T-helper 2 cell treated with Interferon-gamma antibody and Interleukin-4, amounts not matched to agents 100 ng/mL and 5 ng/mL, for 36 hours (primary cell): ENCODE measurements at regions not wholly inside any gene's neighbourhood (a gene's known extent, or its start where the extent isn't known, plus 50 kb on each side); places are given as distances from the start of the nearest gene placed in this dataset.
"Not testable (repeated sequence)": the region's sequence is repeated elsewhere in the genome, so short reads cannot be mapped to it uniquely, and the experiment has no call there.

Source experiments
- intact Hi-C: fragments of 100-400 bp; cut with micrococcal nuclease; formaldehyde crosslinking; loops from one replicate; pipeline ENCODE4 v1.15.1; 2023

- intact Hi-C loops = no loop called here
Measured at GRCh38 chr19:30955112-30956104, 393.8 kb downstream of the TSHZ3 start.

GRCh38 chr19:30944276-30944932 is 404.8 kb downstream of the TSHZ3 start:
- intact Hi-C loops = not testable (repeated sequence)

DNA sequence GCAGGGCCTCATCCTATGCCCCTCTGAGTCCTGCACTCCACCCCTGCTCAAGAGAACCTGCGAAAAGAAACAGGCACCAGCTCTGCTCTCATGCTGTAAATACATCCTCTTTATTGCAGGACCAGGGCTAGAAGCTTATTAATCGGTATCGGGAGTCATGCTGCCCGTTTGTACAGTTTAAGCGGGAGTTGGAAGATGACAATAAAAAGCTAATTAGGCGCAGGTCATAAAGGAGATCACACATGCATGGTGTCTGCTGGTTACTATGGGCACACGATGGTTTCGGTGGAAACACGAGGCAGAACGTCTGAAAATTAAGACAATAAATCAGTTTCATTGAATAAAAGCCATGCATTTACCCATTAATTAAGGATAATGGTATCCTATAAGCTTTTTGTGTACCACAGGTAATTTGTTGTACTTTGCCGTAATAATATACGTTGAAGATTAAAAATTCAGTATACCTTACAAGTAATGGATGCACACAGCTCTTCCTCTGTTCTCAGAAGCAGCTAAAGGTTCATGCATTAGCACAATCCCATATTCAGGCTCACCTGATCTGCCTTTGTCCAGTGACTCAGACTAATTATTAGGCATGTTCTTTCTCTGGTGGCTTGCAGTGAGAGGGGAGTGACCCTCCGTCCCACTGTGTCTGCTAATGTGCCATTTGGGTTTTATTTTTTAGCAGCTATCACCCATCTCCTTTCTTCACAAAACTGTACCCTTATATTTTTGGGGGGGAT is 406.0 kb downstream of the TSHZ3 start:
- intact Hi-C loops = no loop called here

DNA sequence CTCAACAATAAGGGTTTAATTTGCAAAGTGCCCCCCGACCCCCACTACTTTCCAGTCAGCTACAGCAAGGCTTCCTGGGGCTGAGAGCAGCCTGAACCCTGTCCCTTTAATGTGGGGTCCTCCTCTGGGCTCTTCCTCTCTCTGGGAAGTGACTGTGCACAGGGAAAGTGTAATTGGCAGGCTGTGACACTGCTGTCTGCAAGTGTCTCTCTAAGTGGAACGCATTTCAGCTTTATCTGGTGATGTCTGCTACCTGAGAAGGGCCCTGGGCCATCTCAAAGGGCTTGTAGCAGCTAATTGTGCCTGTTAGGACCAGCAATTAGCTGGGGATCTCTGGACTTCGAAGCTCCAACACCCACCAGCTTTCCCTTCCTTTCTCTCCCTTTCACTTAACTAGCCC is 406.6 kb downstream of the TSHZ3 start:
- intact Hi-C loops = no loop called here

GRCh38 chr19:30941591-30941990 is 407.6 kb downstream of the TSHZ3 start:
- intact Hi-C loops = no loop called here

- intact Hi-C loops = no loop called here
Measured at GRCh38 chr19:30936276-30936675, 413.0 kb downstream of the TSHZ3 start.

DNA sequence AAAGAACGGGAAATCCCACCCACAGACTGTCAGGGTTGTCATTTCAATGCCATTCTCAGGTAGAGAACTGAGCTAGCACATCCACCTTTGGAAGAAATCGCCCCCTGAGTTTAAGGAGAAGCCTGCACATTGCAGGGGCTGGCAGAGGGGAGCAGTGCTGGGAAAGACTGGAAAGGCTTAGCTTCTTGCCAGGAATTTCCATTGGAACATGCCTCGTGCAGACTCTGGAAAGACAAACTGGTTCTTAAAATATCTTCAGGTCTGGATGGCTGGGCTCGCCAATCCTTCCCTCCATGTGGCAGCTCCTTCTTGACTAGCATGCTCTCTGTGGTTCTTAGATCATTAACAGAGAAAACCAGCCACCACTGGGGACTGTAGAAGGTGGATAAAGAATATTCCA is 414.1 kb downstream of the TSHZ3 start:
- intact Hi-C loops = no loop called here

DNA sequence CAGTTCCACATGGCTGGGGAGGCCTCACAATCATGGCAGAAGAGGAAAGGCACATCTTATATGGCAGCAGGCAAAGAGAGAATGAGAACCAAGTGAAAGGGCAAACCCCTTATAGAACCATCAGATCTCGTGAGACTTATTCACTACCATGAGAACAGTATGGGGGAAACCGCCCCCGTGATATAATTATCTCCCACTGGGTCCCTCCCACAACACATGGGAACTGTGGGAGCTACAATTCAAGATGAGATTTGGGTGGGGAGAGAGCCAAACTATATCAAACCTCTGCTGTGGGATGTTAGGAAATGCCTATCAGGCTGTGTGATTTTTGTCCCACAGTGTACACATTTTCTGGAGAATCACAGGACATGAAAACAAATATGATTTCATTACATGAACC is 415.8 kb downstream of the TSHZ3 start:
- intact Hi-C loops = not testable (repeated sequence)

DNA sequence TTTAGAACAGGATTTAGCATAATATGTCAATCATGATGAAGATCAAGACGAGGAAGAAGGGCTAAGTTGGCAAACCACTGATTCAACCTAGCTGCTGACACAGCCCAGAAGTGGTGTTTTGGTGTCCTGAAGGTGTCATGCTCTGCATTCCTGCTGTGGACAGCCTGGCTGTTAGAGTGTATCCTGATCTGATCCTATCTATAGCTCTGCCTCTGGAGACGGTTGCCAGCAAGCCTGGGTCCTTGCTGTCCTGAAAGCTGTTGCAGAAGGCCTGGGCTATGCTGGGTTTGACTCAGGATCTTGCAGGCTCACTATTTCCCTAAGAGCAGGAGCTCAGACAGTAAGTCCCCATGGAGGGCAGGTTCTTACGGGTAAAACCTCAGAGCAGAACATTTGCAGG is 416.4 kb downstream of the TSHZ3 start:
- intact Hi-C loops = no loop called here

DNA sequence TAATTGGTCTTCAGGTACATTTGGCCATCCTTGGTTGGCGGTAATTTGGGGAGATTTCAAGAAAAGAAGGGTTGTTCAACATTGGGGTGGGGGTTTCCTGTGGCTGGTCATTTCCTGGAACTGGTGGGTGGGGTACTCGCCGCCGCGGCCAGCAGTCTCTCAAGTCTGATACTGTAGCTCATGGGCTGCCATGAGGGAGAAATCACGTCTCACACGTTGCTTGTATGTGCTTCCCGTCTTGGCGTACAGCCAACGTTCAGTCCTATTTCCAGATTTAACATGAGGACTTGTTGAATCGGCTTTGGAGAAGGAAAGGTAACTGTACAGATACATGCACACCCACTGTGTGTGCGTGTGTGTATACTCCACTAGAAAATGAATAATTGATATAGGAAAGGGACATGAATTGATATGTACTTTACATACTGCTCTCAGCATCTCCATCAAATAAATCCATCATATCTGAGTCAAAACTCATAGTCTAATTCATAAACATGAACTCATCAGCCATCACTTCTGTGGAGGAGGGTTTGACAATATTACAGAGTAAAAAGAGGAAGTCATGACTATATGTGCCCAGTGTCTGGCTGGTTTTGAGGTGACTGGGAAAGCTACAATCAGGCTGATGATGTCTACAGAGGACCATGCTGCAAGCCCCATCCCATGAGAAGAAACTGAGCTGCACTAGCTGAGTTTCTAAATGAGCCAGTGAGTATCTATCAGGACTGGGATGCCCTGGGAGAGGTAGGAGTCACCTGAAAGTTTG is 418.1 kb downstream of the TSHZ3 start:
- intact Hi-C loops = no loop called here

GRCh38 chr19:30927705-30928104 is 421.5 kb downstream of the TSHZ3 start:
- intact Hi-C loops = no loop called here

DNA sequence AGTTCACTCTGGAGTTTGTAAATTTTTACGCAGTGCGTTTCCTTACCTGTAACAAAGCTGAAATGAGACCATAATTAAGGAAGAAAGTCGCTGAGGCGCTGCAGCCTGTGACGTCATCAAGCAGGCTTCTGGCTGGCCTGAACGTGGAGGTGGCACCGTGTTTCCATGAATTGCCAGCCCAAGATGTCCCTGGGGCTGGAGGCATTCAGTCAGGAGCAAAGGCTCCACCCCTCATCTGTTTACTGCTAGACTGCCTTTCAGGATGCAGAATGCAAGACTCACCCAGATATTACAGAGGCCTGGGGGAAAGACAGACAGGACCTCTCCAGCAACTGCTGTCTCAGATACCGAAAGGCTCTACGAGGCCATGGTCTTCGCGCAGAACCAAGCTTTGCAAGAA is 424.6 kb downstream of the TSHZ3 start:
- intact Hi-C loops = no loop called here

GRCh38 chr19:30924069-30924636 is 425.1 kb downstream of the TSHZ3 start:
- intact Hi-C loops = no loop called here

- intact Hi-C loops = no loop called here
Measured at GRCh38 chr19:30923621-30924020, 425.6 kb downstream of the TSHZ3 start.

DNA sequence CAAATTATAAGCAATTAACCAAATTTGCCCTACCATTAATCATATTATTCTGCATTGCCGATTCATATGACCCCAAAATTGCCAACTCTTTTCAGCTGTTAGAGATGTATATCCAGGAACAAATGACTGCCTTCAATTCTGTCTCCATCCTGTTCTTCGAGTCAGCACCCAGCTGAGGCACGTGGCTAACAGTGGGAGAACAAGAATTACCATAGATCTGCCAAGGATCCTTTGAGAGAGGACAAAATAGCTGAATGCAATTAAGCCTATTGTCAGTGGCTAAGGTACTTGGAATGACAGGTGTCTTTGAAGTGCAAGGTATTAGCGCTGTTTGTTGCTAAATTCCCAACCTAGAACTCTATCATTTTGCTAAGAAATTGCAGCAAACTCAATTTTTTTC is 426.1 kb downstream of the TSHZ3 start:
- intact Hi-C loops = no loop called here

GRCh38 chr19:30920222-30920621 is 429.0 kb downstream of the TSHZ3 start:
- intact Hi-C loops = no loop called here

GRCh38 chr19:30919737-30920136 is 429.5 kb downstream of the TSHZ3 start:
- intact Hi-C loops = no loop called here

GRCh38 chr19:30916238-30916637 is 433.0 kb downstream of the TSHZ3 start:
- intact Hi-C loops = no loop called here

DNA sequence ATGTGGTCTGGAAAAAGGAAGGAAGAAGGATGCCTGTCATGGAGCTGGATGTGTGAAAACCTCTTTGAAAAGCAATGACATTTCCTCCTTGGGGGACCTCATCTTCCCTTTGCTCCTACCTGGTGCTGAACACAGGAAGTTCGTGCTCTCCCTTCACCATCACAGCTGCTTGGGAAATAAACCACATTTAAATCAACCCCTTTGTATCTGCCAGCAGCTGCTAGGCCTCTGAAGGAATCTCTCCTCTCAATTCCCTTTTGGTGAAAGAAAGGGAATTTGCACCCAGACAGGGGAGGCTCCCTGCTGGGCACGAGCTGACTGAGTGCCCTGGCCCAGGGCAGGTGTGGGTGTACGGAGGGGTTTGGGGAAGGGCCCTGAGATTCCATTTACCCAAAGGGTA is 437.7 kb downstream of the TSHZ3 start:
- intact Hi-C loops = no loop called here

GRCh38 chr19:30910485-30911240 is 438.6 kb downstream of the TSHZ3 start:
- intact Hi-C loops = no loop called here
